Heart left ventricle (tissue), 16 donors: ENCODE measurements at regions not wholly inside any gene's neighbourhood (a gene's known extent, or its start where the extent isn't known, plus 50 kb on each side); places are given as distances from the start of the nearest gene placed in this dataset.

ENCODE experiments used
- ATAC-seq, 4 donors: fragments of 200-7000 bp; cut with Tn5 transposase; one replicate each; pipeline ENCODE4 v1.9.1; 2020 to 2022; ENCODE audit warnings: moderate library complexity in 4 of 4, mild to moderate bottlenecking in 3 of 4, moderate number of reproducible peaks in 1 of 4
- DNase-seq, 5 donors: peaks; one replicate each; pipeline ENCODE4 v3.0.0-alpha.2; 2020
- H3K27ac ChIP-seq, 12 donors: fragments of 200-600 bp; sonication (generic) in 4 of 12; one replicate each; pipeline versions ENCODE4 v1.5.0 to v1.8.0; 2016 to 2022; ENCODE audit warnings: mild to moderate bottlenecking in 2 of 12
- H3K27me3 ChIP-seq, 9 donors: fragments of 200-600 bp; sonication (generic) in 2 of 9; one replicate each; pipeline versions ENCODE4 v1.5.1 to v1.8.0; 2016 to 2022; ENCODE audit warnings: mild to moderate bottlenecking in 3 of 9
- H3K36me3 ChIP-seq, 9 donors: fragments of 200-600 bp; sonication (generic) in 2 of 9; one replicate each; pipeline versions ENCODE4 v1.5.0 to v1.8.0; 2018 to 2022; ENCODE audit warnings: mild to moderate bottlenecking in 2 of 9
- H3K4me1 ChIP-seq, 12 donors: fragments of 200-600 bp; sonication (generic) in 4 of 12; one replicate each; pipeline versions ENCODE4 v1.5.0 to v1.8.0; 2016 to 2022; ENCODE audit warnings: mild to moderate bottlenecking in 3 of 12
- H3K4me3 ChIP-seq, 12 donors: fragments of 200-600 bp; sonication (generic) in 4 of 12; one replicate each; pipeline versions ENCODE4 v1.5.0 to v1.8.0; 2017 to 2022; ENCODE audit warnings: mild to moderate bottlenecking in 9 of 12, moderate library complexity in 4 of 12
- H3K9me3 ChIP-seq, 12 donors: fragments of 200-600 bp; sonication (generic) in 4 of 12; one replicate each; pipeline versions ENCODE4 v1.5.0 to v1.8.0; 2016 to 2022; ENCODE audit warnings: mild to moderate bottlenecking in 1 of 12
- CTCF ChIP-seq, 12 donors: fragments of 200-600 bp; sonication (generic) in 4 of 12; IDR thresholded peaks; one replicate each; pipeline versions ENCODE4 v1.5.0 to v1.8.0; 2018 to 2022; ENCODE audit warnings: antibody characterized with exemption in 12 of 12, mild to moderate bottlenecking in 5 of 12
- POLR2A ChIP-seq, 2 donors: fragments of 450-650 bp; IDR thresholded peaks; one replicate each; pipeline ENCODE4 v1.6.1; 2017; ENCODE audit warnings: antibody characterized with exemption in 2 of 2, mild to moderate bottlenecking in 2 of 2, moderate library complexity in 2 of 2
- WGBS, 4 donors: extraction: QIAGEN DNeasy Blood & Tissue Kit in 2 of 4; methylation state at CpG; one replicate each; pipeline versions ENCODE4 v1.1.5 to v1.1.7; 2013 to 2018; 5-methylcytosine and 5-hydroxymethylcytosine counted together
- intact Hi-C, 10 donors: fragments of 100-400 bp; cut with DNase I; formaldehyde crosslinking; loops; one replicate each; pipeline versions ENCODE4 v1.11.1 to v1.14.2; 2022
- donor health status: ischemic (EF 13 %, LVEDD 7.1; RV severe dilation, severe dysfunction).
- donor health status: healthy with polysubstance abuse.
- donor health status: DM: no; HTN: yes; CAD: no.
- donor health status: DM: no; HTN: no; CAD: no.
- donor health status: ischemic (EF 25% LVEDD 6.9; RV normal size, moderate dysfunction).
- donor health status: ischemic (EF 25% LVEDD 5.7; RV mildly dilated, moderate dysfunction).
- donor health status: healthy.
- donor health status: DM: yes; HTN: yes; CAD: no.
- donor health status: ischemic (EF 35%, LVEDD 5.7; RV mildly dilated, moderate dysfunction).
- donor health status: nonischemic (EF 11% LVEDD 7.7; RV severe dilation, severe dysfunction).
- donor health status: DM: yes; HTN: yes; CAD: no.
- donor health status: PGD.
- donor health status: ischemic (EF 29% LVEDD 5.4; RV normal size, mild dysfunction).
- donor health status: nonischemic (EF 23%, LVEDD 6.1; RV moderate dilation, normal function).

GRCh38 chr5:51958473-51958872 is 575.2 kb downstream of the ISL1 start:
- Histone ChIP-seq H3K9me3 (no peaks in the 10 kb centered on the region), H3K27ac (no peak overlapping the region), H3K4me3 (no peak overlapping the region), H3K36me3 (no peaks in the 10 kb centered on the region), H3K4me1 (no peaks in the 10 kb centered on the region), H3K27me3 (no peaks in the 10 kb centered on the region)
- ATAC-seq (no peak), DNase-seq (no peak)
- WGBS, 4 donors: 96 to 98% (median 96%) methylated on average over 1 of the region's 1 CpG
- intact Hi-C loops: no loop called here
- TF ChIP-seq CTCF (IDR thresholded peaks at IDR 0.05) (no peak), POLR2A (IDR thresholded peaks at IDR 0.05) (no peak)

DNA sequence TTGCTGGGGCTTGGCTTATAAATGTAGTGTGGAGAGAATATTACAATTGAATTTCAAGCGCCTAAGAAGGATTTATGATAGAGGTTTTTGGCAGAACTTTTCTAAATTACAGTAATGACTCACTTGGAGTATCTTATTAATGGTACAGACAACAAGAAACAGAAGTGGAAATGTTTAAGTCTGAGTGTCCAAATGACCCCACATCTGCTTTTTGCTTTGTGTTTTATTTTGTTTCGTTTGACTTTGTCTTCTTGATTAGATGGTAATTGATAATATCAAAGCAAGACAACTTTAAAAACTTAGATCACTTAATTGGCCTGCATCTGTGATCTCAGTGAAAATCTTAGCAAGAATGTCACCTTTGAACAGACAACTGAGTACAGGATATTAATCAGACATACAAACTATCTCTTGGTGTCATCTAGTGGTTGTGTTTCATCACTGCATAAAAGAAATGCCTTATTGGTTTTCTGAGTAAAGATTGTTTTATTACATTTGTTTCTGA is 577.4 kb downstream of the ISL1 start:
- ATAC-seq (no peak), DNase-seq (no peak)
- H3K4me3 ChIP-seq: no peak overlapping the region
- TF ChIP-seq CTCF (IDR thresholded peaks at IDR 0.05): peak in 3 of 12 donors; percentile 7 to 43 (median 19)
- no peak for TF ChIP-seq POLR2A (IDR thresholded peaks at IDR 0.05)
- no peaks in the 10 kb centered on the region for H3K4me1 ChIP-seq
- no peaks in the 10 kb centered on the region for H3K27me3 ChIP-seq
- WGBS, 4 donors: 59 to 68% (median 61%) methylated on average over 2 of the region's 2 CpGs
- H3K36me3 ChIP-seq: no peaks in the 10 kb centered on the region
- intact Hi-C loops: no loop called here
- H3K27ac ChIP-seq: no peak overlapping the region
- H3K9me3 ChIP-seq: no peaks in the 10 kb centered on the region

- Histone ChIP-seq H3K4me1 (no peaks in the 10 kb centered on the region), H3K9me3 (no peaks in the 10 kb centered on the region), H3K27me3 (no peaks in the 10 kb centered on the region), H3K4me3 (no peak overlapping the region), H3K27ac (no peak overlapping the region), H3K36me3 (no peaks in the 10 kb centered on the region)
- TF ChIP-seq CTCF (IDR thresholded peaks at IDR 0.05): no peak
- TF ChIP-seq POLR2A (IDR thresholded peaks at IDR 0.05): no peak
- intact Hi-C loops: no loop called here
- 71 to 80% (median 74%) methylated on average over 4 of the region's 4 CpGs for WGBS, 4 donors
- DNase-seq (no peak), ATAC-seq (no peak)
These were observed 577.9 kb downstream of the ISL1 start for GRCh38 chr5:51961154-51961562.

- no peak for TF ChIP-seq CTCF (IDR thresholded peaks at IDR 0.05)
- no peak for TF ChIP-seq POLR2A (IDR thresholded peaks at IDR 0.05)
- ATAC-seq (no peak), DNase-seq (no peak)
- intact Hi-C loops: no loop called here
- Histone ChIP-seq H3K9me3 (no peaks in the 10 kb centered on the region), H3K4me3 (no peak overlapping the region), H3K27me3 (no peaks in the 10 kb centered on the region), H3K27ac (no peak overlapping the region), H3K4me1 (no peaks in the 10 kb centered on the region), H3K36me3 (no peaks in the 10 kb centered on the region)
- 25 to 41% (median 34%) methylated on average over 1 of the region's 1 CpG for WGBS, 4 donors
These were observed 585.5 kb downstream of the ISL1 start for GRCh38 chr5:51968756-51969155.
